ENCODE measurements at regions not wholly inside any gene's neighbourhood (a gene's known extent, or its start where the extent isn't known, plus 50 kb on each side); places are given as distances from the start of the nearest gene placed in this dataset.

DNA sequence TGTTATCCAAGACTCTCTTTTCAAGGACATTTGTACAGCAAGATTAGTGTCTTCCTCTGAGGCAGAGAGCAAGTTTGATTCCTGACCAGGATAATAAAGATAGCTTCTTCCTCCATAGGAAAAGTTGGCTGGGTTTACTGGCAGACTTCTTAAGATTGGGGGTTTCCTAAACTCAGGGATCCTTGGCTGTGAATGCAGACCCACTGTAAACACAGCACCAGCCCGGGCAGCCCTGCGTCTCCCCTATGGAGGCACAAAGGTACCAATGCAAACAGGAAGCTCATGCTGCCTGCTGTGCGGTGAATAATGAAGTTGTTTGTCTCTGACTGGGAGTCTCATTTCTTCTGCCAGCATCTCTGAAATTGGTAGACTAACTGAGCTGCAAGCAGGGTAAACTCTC, 96.2 kb upstream of the ARHGAP28 start:
- Histone ChIP-seq H3K27ac (ENCODE audit: control insufficient read depth, insufficient read depth, low read length) (no peak overlapping the region), H3K79me2 (ENCODE audit: control insufficient read depth, insufficient read depth, low read length) (no peaks in the 10 kb centered on the region), H3K36me3 (ENCODE audit: control insufficient read depth in 2 of 2, extremely low read depth in 1 of 2, insufficient read depth in 2 of 2, low read length in 2 of 2) (no peaks in the 10 kb centered on the region), H3K4me3 (ENCODE audit: control insufficient read depth in 2 of 3, extremely low read depth in 1 of 3, insufficient read depth in 2 of 3, low read depth in 1 of 3, low read length in 3 of 3) (no peak overlapping the region), H3K4me1 (ENCODE audit: control insufficient read depth, extremely low read depth, insufficient read depth, low read length) (no peaks in the 10 kb centered on the region), H3K9me1 (ENCODE audit: control insufficient read depth, extremely low read depth, insufficient read depth, low read length) (no peaks in the 10 kb centered on the region), H3K9ac (ENCODE audit: control insufficient read depth, extremely low read depth, insufficient read depth, low read length) (no peak overlapping the region), H3K9me3 (ENCODE audit: control insufficient read depth, low read depth, low read length) (no peaks in the 10 kb centered on the region), H4K20me1 (ENCODE audit: control insufficient read depth, extremely low read depth, insufficient read depth, low read length) (no peaks in the 10 kb centered on the region), H2AFZ (ENCODE audit: control insufficient read depth, low read length) (no peak overlapping the region), H3K27me3 (ENCODE audit: control insufficient read depth, extremely low read depth, insufficient read depth, low read length) (no peaks in the 10 kb centered on the region), H3K4me2 (ENCODE audit: control insufficient read depth, extremely low read depth, insufficient read depth, low read depth, low read length) (no peak overlapping the region)
- DNase-seq (ENCODE audit: low read depth, low spot score) (no peak), FAIRE-seq (no peak)
- TF ChIP-seq, protein P1, sequence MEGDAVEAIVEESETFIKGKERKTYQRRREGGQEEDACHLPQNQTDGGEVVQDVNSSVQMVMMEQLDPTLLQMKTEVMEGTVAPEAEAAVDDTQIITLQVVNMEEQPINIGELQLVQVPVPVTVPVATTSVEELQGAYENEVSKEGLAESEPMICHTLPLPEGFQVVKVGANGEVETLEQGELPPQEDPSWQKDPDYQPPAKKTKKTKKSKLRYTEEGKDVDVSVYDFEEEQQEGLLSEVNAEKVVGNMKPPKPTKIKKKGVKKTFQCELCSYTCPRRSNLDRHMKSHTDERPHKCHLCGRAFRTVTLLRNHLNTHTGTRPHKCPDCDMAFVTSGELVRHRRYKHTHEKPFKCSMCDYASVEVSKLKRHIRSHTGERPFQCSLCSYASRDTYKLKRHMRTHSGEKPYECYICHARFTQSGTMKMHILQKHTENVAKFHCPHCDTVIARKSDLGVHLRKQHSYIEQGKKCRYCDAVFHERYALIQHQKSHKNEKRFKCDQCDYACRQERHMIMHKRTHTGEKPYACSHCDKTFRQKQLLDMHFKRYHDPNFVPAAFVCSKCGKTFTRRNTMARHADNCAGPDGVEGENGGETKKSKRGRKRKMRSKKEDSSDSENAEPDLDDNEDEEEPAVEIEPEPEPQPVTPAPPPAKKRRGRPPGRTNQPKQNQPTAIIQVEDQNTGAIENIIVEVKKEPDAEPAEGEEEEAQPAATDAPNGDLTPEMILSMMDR (optimal IDR thresholded peaks at IDR 0.05 in 1 of 3, IDR thresholded peaks at IDR 0.05 in 1 of 3, conservative IDR thresholded peaks at IDR 0.05 in 1 of 3; ENCODE audit: extremely low read depth in 1 of 3, insufficient read depth in 2 of 3, low read length in 3 of 3) = no peak
- TF ChIP-seq EZH2 (IDR thresholded peaks at IDR 0.05; ENCODE audit: low read length) = no peak
- dilution Hi-C loops (cut with MboI; ENCODE audit: extremely low pct_ligation_motif_present, low sequenced_read_pairs) = no loop called here

DNA sequence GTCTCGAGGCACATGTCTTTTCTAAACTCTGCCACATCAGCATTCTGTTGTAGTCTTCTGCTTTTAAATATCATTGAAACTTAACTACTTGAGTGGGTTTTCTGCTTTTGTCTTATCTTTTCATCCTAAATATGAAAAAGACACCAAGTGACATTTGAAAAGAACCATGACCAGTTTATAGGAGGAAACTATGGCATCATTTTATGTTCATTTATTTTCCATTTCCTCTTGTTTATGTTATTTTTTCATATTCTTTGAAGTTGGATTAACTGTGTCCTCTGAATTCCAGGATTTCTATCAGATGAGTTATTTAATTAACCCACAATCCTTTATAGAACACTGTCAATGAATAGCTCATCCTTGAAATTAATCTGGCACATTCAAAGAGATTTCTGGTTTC, 93.4 kb upstream of the ARHGAP28 start:
- H3K79me2 ChIP-seq (ENCODE audit: control insufficient read depth, insufficient read depth, low read length) = no peaks in the 10 kb centered on the region
- FAIRE-seq (no peak), DNase-seq (ENCODE audit: low read depth, low spot score) (no peak)
- no peaks in the 10 kb centered on the region for H3K9me3 ChIP-seq (ENCODE audit: control insufficient read depth, low read depth, low read length)
- peaks cover 3% of the 10 kb centered on the region for H3K27me3 ChIP-seq (ENCODE audit: control insufficient read depth, extremely low read depth, insufficient read depth, low read length)
- no peak overlapping the region for H3K27ac ChIP-seq (ENCODE audit: control insufficient read depth, insufficient read depth, low read length)
- TF ChIP-seq, protein P1 (optimal IDR thresholded peaks at IDR 0.05 in 1 of 3, IDR thresholded peaks at IDR 0.05 in 1 of 3, conservative IDR thresholded peaks at IDR 0.05 in 1 of 3; ENCODE audit: extremely low read depth in 1 of 3, insufficient read depth in 2 of 3, low read length in 3 of 3) = no peak
- TF ChIP-seq EZH2 (IDR thresholded peaks at IDR 0.05; ENCODE audit: low read length) = no peak
- no peak overlapping the region for H3K4me2 ChIP-seq (ENCODE audit: control insufficient read depth, extremely low read depth, insufficient read depth, low read depth, low read length)
- H3K9ac ChIP-seq (ENCODE audit: control insufficient read depth, extremely low read depth, insufficient read depth, low read length) = no peak overlapping the region
- no peaks in the 10 kb centered on the region for H4K20me1 ChIP-seq (ENCODE audit: control insufficient read depth, extremely low read depth, insufficient read depth, low read length)
- no peaks in the 10 kb centered on the region for H3K9me1 ChIP-seq (ENCODE audit: control insufficient read depth, extremely low read depth, insufficient read depth, low read length)
- dilution Hi-C loops (cut with MboI; ENCODE audit: extremely low pct_ligation_motif_present, low sequenced_read_pairs) = no loop called here
- no peaks in the 10 kb centered on the region for H3K4me1 ChIP-seq (ENCODE audit: control insufficient read depth, extremely low read depth, insufficient read depth, low read length)
- H3K4me3 ChIP-seq (ENCODE audit: control insufficient read depth in 2 of 3, extremely low read depth in 1 of 3, insufficient read depth in 2 of 3, low read depth in 1 of 3, low read length in 3 of 3) = no peak overlapping the region
- no peak overlapping the region for H2AFZ ChIP-seq (ENCODE audit: control insufficient read depth, low read length)
- H3K36me3 ChIP-seq (ENCODE audit: control insufficient read depth in 2 of 2, extremely low read depth in 1 of 2, insufficient read depth in 2 of 2, low read length in 2 of 2) = no peaks in the 10 kb centered on the region
